H9 (cell line): ENCODE measurements at regions not wholly inside any gene's neighbourhood (a gene's known extent, or its start where the extent isn't known, plus 50 kb on each side); places are given as distances from the start of the nearest gene placed in this dataset.

ENCODE experiments used
- DNase-seq: peaks from one replicate; pipeline ENCODE4 v3.0.0-alpha.2; 2017
- H2AFZ ChIP-seq: one replicate; pipeline ENCODE4 v1.6.1; 2013; ENCODE audit warnings: mild to moderate bottlenecking, low read length, control low read depth, moderate library complexity
- H2AK5ac ChIP-seq: 2 replicates; pipeline ENCODE4 v1.6.1; 2013; ENCODE audit warnings: low read length, control low read depth, mixed read lengths; ENCODE audit not compliant: insufficient read length
- H2BK120ac ChIP-seq: one replicate; pipeline ENCODE4 v1.6.1; 2013; ENCODE audit warnings: low read depth, mild to moderate bottlenecking, low read length, control low read depth, inconsistent platforms; ENCODE audit not compliant: poor library complexity, severe bottlenecking
- H2BK12ac ChIP-seq: 2 replicates; pipeline ENCODE4 v1.6.1; 2013; ENCODE audit warnings: low read length, control low read depth, mixed read lengths, low read depth; ENCODE audit not compliant: insufficient read length
- H2BK15ac ChIP-seq: 2 replicates; pipeline ENCODE4 v1.6.1; 2013; ENCODE audit warnings: low read depth, low read length, control low read depth
- H2BK20ac ChIP-seq: one replicate; pipeline ENCODE4 v1.6.1; 2013; ENCODE audit warnings: low read depth, mild to moderate bottlenecking, low read length, control low read depth, inconsistent platforms; ENCODE audit not compliant: poor library complexity, severe bottlenecking
- H2BK5ac ChIP-seq: 2 replicates; pipeline ENCODE4 v1.6.1; 2013; ENCODE audit warnings: low read length, control low read depth, mixed read lengths; ENCODE audit not compliant: insufficient read length
- H3K14ac ChIP-seq: 2 replicates; pipeline ENCODE4 v1.6.1; 2013; ENCODE audit warnings: low read length, control low read depth; ENCODE audit not compliant: insufficient read depth
- H3K18ac ChIP-seq: 2 replicates; pipeline ENCODE4 v1.6.1; 2013; ENCODE audit warnings: low read depth, mild to moderate bottlenecking, mixed read lengths, low read length, control low read depth; ENCODE audit not compliant: insufficient read length
- H3K23ac ChIP-seq: 2 replicates; pipeline ENCODE4 v1.6.1; 2013; ENCODE audit warnings: low read length, control low read depth, mixed read lengths, low read depth; ENCODE audit not compliant: insufficient read length
- H3K23me2 ChIP-seq: 2 replicates; pipeline ENCODE4 v1.6.1; 2013; ENCODE audit warnings: low read depth, mild to moderate bottlenecking, mixed read lengths, low read length, control low read depth; ENCODE audit not compliant: insufficient read length, poor library complexity, severe bottlenecking
- H3K27ac ChIP-seq: 2 replicates; pipeline ENCODE4 v1.5.1; 2013; ENCODE audit warnings: low read length, control low read depth, mixed read lengths, low read depth; ENCODE audit not compliant: insufficient read length
- H3K27me3 ChIP-seq: 2 replicates; pipeline ENCODE4 v1.6.1; 2013; ENCODE audit warnings: low read length, control low read depth, inconsistent platforms; ENCODE audit not compliant: insufficient read depth
- H3K4ac ChIP-seq: 2 replicates; pipeline ENCODE4 v1.6.1; 2013; ENCODE audit warnings: low read depth, mild to moderate bottlenecking, control low read depth, inconsistent platforms, low read length, moderate library complexity
- H3K4me1 ChIP-seq: 2 replicates; pipeline ENCODE4 v1.6.1; 2013; ENCODE audit warnings: low read length, control low read depth, inconsistent platforms; ENCODE audit not compliant: insufficient read depth
- H3K4me2 ChIP-seq: 2 replicates; pipeline ENCODE4 v1.6.1; 2013; ENCODE audit warnings: low read length, control low read depth, mixed read lengths; ENCODE audit not compliant: insufficient read length, insufficient read depth
- H3K56ac ChIP-seq: 2 replicates; pipeline ENCODE4 v1.6.1; 2013; ENCODE audit warnings: low read depth, mild to moderate bottlenecking, mixed read lengths, low read length, control low read depth; ENCODE audit not compliant: insufficient read length
- H3K79me1 ChIP-seq: 2 replicates; pipeline ENCODE4 v1.6.1; 2013; ENCODE audit warnings: low read depth, mild to moderate bottlenecking, moderate library complexity, low read length, control low read depth, inconsistent platforms; ENCODE audit not compliant: insufficient read depth, poor library complexity, severe bottlenecking
- H3K79me2 ChIP-seq: 2 replicates; pipeline ENCODE4 v1.6.1; 2013; ENCODE audit warnings: low read length, control low read depth, inconsistent platforms; ENCODE audit not compliant: insufficient read depth
- H3K9ac ChIP-seq: 2 replicates; pipeline ENCODE4 v1.6.1; 2013; ENCODE audit warnings: low read length, control low read depth, mixed read lengths; ENCODE audit not compliant: insufficient read length; ENCODE audit errors: extremely low read depth
- H3K9me3 ChIP-seq: one replicate; pipeline ENCODE4 v1.6.1; 2013; ENCODE audit warnings: low read depth, low read length, inconsistent platforms; ENCODE audit not compliant: control insufficient read depth
- H3T11ph ChIP-seq: one replicate; pipeline ENCODE4 v1.6.1; 2013; ENCODE audit warnings: mild to moderate bottlenecking, low read length, control low read depth, inconsistent platforms
- H4K20me1 ChIP-seq: one replicate; pipeline ENCODE4 v1.6.1; 2013; ENCODE audit not compliant: control insufficient read depth, insufficient read length, insufficient read depth
- H4K5ac ChIP-seq: 2 replicates; pipeline ENCODE4 v1.6.1; 2013; ENCODE audit warnings: low read depth, mild to moderate bottlenecking, mixed read lengths, low read length, control low read depth; ENCODE audit not compliant: insufficient read length
- H4K8ac ChIP-seq: replicated peaks from 2 replicates; pipeline ENCODE4 v1.6.1; 2013; ENCODE audit warnings: low read length, control low read depth, mixed read lengths, low read depth; ENCODE audit not compliant: insufficient read length
- H4K91ac ChIP-seq: 2 replicates; pipeline ENCODE4 v1.6.1; 2013; ENCODE audit warnings: low read depth, mild to moderate bottlenecking, moderate library complexity, mixed read lengths, low read length, control low read depth; ENCODE audit not compliant: insufficient read length
- H3K27ac Mint-ChIP-seq, 3 experiments: 2 replicates in 2 of 3; 3 replicates in 1 of 3; pipeline ENCODE4 v1.8.0; 2020 to 2021; ENCODE audit warnings: mixed read lengths in 3 of 3, mild to moderate bottlenecking in 1 of 3, moderate library complexity in 1 of 3
- H3K27me3 Mint-ChIP-seq: 2 replicates; pipeline ENCODE4 v1.8.0; 2021; ENCODE audit warnings: low read depth, mild to moderate bottlenecking, moderate library complexity, mixed read lengths
- H3K36me3 Mint-ChIP-seq, 3 experiments: 2 replicates in 2 of 3; 3 replicates in 1 of 3; pipeline ENCODE4 v1.8.0; 2020 to 2021; ENCODE audit warnings: low read depth in 3 of 3, mixed read lengths in 3 of 3; ENCODE audit not compliant: insufficient read depth in 1 of 3
- H3K4me1 Mint-ChIP-seq, 2 experiments: 2 replicates each; pipeline ENCODE4 v1.8.0; 2020; ENCODE audit warnings: mixed read lengths in 2 of 2
- H3K4me3 Mint-ChIP-seq, 2 experiments: 2 replicates in 1 of 2; 3 replicates in 1 of 2; pipeline ENCODE4 v1.8.0; 2020 to 2021; ENCODE audit warnings: mild to moderate bottlenecking in 2 of 2, mixed read lengths in 2 of 2, moderate library complexity in 1 of 2
- H3K9me3 Mint-ChIP-seq, 2 experiments: 2 replicates in 1 of 2; 3 replicates in 1 of 2; pipeline ENCODE4 v1.8.0; 2020; ENCODE audit warnings: mild to moderate bottlenecking in 2 of 2, mixed read lengths in 2 of 2, moderate library complexity in 1 of 2
- WGBS: extraction: QIAGEN DNeasy Blood & Tissue Kit; methylation state at CpG from one replicate; pipeline ENCODE4 v1.1.7; 2013; ENCODE audit warnings: missing lambda C conversion rate, low lambda C conversion rate, mixed read lengths; ENCODE audit not compliant: insufficient read length; ENCODE audit errors: extremely low coverage; 5-methylcytosine and 5-hydroxymethylcytosine counted together
- TF ChIP-seq, protein P1 (sequence below): fragments of 200-600 bp; sonication (generic); conservative IDR thresholded peaks from 3 replicates; pipeline ENCODE4 v1.8.0; 2021; ENCODE audit warnings: antibody characterized with exemption, mild to moderate bottlenecking

- no peaks in the 10 kb centered on the region for H3K9me3 Mint-ChIP-seq
- H2AFZ ChIP-seq, result no peak overlapping the region
- H3K4ac ChIP-seq, result no peak overlapping the region
- no peak overlapping the region for H2BK5ac ChIP-seq
- TF ChIP-seq, protein P1, sequence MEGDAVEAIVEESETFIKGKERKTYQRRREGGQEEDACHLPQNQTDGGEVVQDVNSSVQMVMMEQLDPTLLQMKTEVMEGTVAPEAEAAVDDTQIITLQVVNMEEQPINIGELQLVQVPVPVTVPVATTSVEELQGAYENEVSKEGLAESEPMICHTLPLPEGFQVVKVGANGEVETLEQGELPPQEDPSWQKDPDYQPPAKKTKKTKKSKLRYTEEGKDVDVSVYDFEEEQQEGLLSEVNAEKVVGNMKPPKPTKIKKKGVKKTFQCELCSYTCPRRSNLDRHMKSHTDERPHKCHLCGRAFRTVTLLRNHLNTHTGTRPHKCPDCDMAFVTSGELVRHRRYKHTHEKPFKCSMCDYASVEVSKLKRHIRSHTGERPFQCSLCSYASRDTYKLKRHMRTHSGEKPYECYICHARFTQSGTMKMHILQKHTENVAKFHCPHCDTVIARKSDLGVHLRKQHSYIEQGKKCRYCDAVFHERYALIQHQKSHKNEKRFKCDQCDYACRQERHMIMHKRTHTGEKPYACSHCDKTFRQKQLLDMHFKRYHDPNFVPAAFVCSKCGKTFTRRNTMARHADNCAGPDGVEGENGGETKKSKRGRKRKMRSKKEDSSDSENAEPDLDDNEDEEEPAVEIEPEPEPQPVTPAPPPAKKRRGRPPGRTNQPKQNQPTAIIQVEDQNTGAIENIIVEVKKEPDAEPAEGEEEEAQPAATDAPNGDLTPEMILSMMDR, result no peak
- H3K56ac ChIP-seq, result no peak overlapping the region
- no peak overlapping the region for H3K14ac ChIP-seq
- H3K27me3 ChIP-seq, result no peaks in the 10 kb centered on the region
- no peak overlapping the region for H3K9ac ChIP-seq
- H3K9me3 ChIP-seq, result no peaks in the 10 kb centered on the region
- H3K4me1 ChIP-seq, result peaks cover 11% of the 10 kb centered on the region
- H3K36me3 Mint-ChIP-seq, result no peaks in the 10 kb centered on the region
- H2BK12ac ChIP-seq, result no peak overlapping the region
- H4K5ac ChIP-seq, result no peak overlapping the region
- H3K27ac ChIP-seq, result no peak overlapping the region
- H2AK5ac ChIP-seq, result no peak overlapping the region
- no peaks in the 10 kb centered on the region for H4K20me1 ChIP-seq
- peaks cover 68% of the 10 kb centered on the region in 2 experiments for H3K4me1 Mint-ChIP-seq
- no peak overlapping the region for H3T11ph ChIP-seq
- no peaks in the 10 kb centered on the region for H3K79me2 ChIP-seq
- WGBS, result no CpG with 5 or more reads among the region's 3 CpGs
- H4K91ac ChIP-seq, result no peak overlapping the region
- H3K4me3 Mint-ChIP-seq, result no peak overlapping the region
- no peaks in the 10 kb centered on the region for H3K27me3 Mint-ChIP-seq
- H2BK20ac ChIP-seq, result no peak overlapping the region
- no peaks in the 10 kb centered on the region for H3K79me1 ChIP-seq
- H3K27ac Mint-ChIP-seq, result no peak overlapping the region; a peak in 2 of 7 replicates
- no peak for DNase-seq
- no peak overlapping the region for H3K18ac ChIP-seq
- no peak overlapping the region for H3K23ac ChIP-seq
- no peak overlapping the region for H2BK15ac ChIP-seq
- no peaks in the 10 kb centered on the region for H3K23me2 ChIP-seq
- no peak overlapping the region for H2BK120ac ChIP-seq
- no peak overlapping the region for H4K8ac ChIP-seq
- no peak overlapping the region for H3K4me2 ChIP-seq
Measured at GRCh38 chr1:81409780-81410274, 390.9 kb upstream of the ADGRL2 start.
